HCEC 1CT (cell line): ENCODE measurements at regions not wholly inside any gene's neighbourhood (a gene's known extent, or its start where the extent isn't known, plus 50 kb on each side); places are given as distances from the start of the nearest gene placed in this dataset.
"Not testable (repeated sequence)": the region's sequence is repeated elsewhere in the genome, so short reads cannot be mapped to it uniquely, and the experiment has no call there.

ENCODE experiments used
- DNase-seq: peaks from one replicate; pipeline ENCODE4 v3.0.0-alpha.2; 2017

DNA sequence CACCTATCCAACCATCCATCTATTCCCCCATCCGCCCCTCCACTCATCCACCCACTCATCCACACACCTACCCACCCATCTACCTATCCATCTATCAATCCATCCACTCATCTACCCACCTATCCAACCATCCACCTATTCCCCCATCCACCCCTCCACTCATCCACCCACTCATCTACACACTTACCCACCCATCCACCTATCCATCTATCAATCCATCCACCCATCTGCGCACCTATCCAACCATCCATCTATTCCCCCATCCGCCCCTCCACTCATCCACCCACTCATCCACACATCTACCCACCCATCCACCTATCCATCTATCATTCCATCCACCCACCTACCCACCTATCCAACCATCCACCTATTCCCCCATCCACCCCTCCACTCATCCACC lies 81.4 kb upstream of the PITRM1 start:
- not testable (repeated sequence) for DNase-seq

DNA sequence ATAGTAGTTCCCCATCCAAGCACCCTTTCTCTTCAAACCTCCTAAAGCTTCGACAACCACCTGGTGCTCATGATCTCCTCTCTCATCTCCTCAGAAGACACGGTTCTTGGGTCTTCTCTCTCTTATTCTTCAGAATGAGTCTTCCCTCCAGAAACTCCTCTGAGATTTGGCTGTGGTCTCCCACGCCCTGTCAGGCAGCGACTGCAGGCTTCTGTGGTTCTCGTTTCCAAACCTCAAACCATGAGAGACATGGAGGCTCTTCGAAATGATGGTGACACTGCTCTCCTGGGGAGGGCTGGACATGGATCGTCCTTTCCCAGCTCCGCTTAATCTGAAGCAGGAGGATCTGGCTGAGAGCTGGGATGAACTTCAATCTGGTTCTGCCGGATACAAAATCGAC lies 78.6 kb upstream of the PITRM1 start:
- no peak for DNase-seq

DNA sequence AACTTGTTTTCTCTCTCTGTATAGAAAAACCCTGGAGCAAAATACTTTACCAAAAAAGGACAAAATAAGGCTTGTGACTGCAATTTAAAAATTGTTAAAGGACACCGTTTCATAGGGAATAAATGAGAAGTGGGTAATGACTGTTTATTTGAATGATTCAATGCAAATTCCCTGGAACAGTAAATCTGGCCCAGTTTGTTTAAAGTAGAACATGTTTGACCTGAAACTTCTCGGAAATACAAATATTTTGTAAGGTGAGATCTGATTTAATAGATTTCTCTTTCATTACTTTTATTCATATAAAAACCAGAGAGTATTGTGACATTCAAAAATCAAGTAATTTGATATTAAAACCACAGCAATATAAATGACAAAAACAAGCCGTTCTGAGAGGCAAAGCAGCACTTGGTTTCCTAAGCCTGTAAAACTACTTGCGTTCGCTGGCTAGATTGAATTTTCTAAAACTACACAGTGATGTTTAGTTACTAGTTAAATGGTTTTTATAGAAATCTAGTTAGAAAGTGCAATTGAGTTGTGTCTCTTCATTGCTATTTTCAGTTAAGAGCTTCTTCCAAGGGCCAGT lies 76.8 kb upstream of the PITRM1 start:
- no peak for DNase-seq

DNA sequence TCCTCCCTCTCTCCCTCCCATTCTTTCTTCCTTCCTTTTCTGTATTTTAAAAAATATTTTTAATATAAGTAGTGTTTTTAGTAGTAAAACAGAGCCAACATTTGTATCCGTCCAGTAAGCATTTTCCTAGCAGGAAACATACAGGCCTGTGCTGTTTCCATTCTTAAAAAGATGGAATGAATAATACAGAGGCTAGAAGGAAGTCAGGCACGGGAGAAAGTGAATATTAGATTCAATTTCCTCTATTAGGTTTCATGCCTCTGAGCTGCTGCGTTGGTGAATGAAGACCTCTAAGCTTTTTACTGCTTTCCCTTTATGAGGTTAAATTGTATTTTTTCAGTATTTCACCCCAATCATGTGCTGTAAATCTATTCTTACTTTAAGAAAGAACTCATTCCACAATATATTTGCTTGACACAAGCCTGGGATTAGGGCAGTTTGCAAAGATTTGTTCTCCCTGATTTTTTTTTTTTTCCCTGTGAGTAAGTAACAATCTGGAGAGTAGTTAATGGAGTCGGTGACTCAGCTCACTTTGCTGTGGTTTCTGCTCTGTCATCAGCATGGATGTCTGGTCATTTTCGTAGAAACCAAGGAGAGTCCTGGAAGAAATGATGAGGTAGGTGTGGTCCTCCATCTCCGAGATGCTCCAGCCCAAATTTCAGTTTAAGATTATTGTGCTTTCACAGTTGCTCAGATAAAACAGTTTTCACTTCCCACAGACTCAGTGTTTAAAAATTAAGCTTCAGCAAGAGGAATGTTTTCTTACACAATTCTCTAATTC lies 76.1 kb upstream of the PITRM1 start:
- peak; percentile 88 for DNase-seq

DNA sequence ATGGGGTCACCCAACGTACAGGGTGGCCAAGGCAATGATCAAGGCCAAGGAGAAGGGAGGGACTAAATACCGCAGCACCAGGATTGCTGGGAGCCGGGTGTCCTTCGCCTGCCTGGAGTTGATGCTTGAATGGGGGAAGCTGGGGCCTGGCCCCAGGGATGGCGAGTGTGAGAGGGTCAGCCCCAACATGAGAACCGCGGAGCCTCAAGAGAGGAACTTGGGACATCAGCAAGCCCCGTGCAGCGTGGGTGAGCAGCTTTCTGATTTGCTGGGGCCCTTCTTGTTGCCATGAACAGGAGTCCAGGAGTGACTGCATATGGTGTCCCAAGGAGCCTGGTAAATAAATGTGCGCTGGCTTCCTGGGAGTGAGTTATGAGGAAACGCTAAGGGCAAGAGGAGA lies 72.8 kb upstream of the PITRM1 start:
- DNase-seq: no peak

DNA sequence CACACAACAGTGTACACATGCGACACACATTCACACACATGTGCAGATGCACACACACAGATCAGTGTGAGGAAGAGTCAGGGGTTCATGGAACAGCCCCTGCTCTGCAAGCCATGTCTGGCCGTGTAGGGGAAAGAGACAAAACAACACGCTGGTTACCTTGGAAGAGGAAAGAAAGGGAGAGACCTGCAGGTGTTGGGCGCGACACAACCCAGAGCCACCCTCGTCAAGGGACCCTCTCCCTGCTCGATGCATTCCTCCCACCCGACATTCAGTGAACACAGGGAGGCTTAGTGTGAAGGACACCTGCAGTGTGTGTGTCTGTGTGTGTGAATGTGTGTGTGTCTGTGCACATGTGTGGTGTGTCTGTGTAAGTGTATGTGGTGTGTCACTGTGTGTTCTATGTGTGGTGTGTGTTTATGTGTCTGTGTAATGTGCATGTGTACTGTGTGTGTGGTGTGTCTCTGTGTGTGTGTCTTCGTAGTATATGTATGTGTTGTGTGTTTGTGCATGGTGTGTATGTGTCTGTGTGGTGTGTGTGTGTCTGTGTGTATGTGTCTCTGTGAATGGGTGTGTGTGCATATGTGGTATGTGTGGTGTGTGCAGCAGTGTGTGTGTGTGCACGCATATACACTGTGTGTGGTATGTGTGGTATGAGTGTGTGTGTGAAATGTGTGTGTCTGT lies 69.5 kb upstream of the PITRM1 start:
- DNase-seq: no peak

DNA sequence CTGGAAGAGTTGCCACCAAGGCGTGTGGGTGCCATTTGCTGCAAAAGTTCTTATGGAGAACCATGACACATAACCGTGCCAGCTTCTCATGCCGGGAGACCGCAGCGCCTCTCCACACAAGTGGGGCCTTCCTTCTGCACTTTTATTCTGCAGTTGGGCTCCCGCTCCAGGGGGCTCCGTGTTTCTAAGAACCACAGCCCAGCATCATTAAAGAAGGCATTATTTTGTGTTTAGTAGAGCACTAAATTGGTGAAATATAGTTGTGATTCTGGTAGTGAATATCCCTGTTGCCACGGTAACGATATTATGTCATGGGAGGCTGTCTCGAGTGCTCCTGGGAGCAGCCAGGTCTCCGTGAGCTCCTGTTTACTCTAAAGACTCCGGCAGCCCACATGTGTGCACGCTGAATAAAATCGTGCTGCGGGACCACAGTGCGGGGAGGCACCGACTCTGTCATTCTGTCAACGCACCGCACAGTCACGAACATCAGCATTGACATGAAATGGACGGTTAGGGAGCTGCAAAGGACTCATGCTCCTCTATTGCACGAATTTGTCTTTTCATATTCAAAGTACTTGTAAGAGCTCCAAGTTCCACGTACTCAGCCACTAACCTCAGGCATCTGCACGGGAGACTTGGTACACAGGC lies 68.8 kb upstream of the PITRM1 start:
- DNase-seq: no peak

DNA sequence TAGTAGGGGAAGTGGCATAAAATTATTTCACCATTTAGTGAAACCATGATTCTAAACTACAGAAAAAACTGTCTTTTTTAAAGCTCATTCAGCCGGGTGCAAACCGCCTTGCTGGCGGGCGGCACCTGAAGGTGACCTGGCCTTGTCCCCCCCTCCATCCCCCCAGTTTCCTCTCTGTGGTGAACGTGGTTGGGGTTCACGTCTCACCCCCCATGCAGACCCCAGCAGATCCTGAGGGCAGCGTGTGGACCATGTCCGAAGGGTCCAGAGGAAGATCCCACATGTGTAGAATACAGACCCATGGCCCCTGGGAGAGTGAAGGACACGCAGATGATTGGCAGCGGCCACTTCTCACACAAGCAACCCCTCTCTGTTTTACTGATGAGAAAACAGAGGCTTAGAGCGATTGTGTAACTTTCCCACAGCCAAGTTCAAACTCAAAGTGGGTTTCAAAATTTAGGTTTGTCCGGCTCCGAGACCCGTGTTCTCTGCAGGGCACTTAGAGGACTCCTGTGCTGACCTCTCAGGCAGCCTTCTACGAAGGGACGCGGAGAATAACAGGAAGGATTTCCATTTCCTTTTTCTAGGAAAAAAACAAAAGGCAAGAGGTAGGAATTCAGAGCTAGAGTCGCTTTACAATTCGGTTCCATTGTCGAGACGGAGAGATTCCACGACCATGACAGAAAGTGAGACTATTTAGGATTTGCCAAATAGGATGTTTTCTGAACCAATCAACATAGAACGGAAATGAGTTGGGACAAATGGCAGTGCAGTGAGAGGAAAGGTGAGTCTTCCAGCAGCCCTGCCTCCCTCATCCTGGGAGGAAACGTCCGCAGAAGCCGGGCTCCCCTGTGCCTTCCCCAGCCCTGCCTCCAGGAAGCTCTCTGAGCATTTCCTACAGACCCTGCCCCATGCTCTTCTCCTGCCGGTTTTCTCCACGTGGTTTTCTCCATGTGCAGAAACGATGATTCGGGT lies 67.6 kb upstream of the PITRM1 start:
- no peak for DNase-seq

DNA sequence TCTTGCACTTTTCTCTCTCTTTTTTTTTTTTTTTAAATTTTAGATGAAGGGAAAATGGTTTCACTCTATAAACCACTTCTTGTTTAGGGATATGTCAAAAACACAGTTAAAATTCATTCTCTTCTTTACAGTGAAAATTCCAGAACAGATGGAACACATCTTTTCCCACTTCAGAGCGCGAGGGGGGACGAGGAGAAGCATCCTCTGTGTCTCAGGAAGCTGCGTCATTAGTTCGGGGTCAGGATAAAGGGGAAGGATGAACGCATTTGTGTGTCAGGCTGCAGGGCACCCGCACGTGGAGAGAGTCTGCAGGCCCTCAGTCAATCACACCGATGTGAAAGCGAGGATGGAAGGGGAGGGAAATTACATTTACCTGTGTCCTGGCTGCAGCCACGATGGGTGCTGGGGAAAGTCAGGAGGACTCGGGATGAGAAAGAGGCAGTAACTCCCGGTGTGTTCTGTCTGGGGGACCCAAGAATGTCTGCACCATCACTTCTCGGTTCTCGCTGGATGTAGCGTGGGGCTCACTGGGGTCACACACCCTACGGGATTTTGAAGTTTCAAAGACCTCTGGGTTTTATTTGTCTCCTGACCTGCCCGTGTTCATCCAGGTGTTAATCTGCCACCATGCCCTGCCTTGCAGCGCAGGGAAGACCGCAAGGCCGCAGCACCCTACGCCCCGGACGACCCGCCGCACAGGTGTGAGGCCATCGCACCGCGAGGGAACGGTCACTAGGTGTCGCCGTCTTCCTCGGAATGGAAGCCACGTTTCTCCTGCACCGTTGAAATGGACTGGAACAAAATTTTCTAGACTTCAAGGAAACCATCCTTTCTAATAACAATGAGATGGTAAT lies 66.7 kb upstream of the PITRM1 start:
- DNase-seq: peak; percentile 54

DNA sequence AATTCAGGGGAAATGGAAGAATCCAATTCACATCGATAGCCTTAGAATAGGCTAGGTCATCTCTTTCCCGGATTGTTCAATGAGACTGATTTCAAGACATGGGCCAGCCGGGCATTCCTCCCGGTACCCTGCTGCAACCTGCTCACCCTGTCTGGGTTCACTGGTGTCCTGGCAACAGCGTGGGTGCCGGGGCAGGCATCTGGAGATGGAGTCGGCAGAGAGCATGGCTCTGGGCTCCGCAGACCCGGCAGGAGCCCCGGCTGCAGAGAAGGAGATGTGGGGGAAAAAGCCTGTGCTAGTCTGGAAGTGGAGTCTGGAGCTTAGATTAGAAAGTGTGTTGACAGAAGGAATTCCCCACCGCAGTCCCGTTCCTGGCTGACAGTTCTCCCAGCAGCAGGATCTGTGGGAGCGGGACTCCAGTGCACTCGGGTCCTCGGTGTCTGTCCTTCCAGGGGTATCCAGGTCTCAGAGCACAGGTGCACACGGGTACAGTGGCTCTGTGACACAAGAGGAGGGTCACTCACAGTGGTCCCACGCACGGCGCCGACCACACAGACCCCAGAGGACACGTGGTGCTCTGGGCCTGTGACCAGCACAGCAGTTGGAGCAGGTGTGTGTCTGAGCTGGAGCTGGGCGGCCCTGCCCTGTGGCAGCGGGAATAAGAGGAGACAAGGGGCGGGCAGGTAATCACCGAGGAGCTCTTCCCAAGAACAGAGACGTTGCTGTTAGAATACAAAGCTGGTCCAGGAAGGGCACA lies 65.7 kb upstream of the PITRM1 start:
- DNase-seq: no peak

DNA sequence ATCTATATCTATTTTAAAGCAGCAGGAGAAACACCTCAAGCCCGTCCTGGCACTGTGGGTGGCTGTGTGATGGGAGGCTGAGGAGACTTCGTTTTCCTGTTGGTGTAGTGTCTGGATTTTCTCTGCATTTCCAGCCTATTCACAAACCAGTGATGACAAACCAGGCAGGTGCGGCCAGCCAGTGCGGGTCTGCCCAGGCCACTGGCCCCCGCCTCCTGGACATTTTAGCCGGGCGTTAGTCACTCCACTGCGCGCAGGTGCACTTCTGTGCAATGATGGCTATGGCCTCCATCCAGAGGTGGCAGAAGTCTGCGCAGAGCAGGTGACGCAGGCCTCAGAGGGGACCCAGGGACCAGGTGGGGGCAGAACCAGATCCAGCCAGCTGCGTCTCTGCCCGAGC lies 64.9 kb upstream of the PITRM1 start:
- no peak for DNase-seq

DNA sequence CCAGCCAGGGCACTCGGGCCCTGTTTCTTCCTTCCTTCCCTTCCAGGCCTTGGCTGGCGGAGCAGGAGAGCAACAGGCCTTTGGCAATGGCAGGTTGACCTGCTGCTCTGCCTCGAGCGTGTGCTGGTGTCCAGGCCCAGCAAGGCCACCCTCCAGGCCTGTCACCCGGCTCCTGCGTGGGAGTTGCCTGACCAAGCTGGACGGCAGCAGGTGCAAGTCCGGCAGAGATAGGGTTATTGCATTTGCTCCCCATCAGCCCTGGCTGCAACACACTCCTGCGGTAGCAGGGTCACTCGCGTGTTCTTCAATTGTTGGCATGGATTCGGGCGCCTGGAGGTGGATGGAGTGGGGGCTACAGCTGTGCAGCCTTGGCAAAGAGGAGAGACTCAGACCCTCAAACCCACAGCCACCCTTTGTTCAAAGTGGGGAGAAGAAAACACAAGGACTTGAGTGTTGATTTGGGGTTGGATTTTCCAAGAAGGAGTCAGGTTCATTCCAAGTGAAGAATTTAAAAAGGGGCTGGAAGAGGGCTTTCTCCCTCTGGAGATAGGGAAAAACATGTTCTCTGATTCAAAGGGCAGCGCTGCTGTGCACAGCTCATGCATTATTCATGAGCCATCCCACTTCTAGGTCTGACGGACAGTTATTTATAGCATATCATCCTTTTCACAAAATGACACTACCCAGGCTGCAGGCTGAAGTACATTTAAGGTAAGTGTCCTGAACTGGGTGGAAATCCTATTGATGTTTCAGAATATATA lies 64.2 kb upstream of the PITRM1 start:
- no peak for DNase-seq

DNA sequence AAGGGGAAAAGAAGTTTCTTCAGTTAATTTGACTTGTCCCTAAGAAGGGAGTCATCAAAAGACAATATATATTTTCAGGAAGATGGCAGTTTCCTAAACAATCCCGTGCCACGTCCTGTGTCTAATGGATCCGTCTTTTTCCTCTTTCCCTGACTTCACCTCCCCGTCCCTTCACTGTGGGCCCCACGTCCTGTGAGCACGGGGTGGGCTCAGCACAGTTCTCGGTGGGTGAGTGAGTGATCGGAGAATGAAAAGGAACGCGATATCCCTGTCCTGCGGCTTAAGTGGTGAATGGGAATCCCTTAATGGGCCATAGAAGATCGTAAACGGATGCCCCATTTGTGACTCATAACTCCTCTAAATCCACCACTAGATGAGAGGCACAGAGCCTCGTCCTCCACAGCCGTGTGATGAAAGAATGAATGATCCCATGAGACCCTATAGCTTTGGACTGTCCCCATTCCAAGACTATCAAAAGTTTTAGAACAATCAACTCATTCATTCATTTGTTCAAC lies 63.5 kb upstream of the PITRM1 start:
- DNase-seq: no peak

DNA sequence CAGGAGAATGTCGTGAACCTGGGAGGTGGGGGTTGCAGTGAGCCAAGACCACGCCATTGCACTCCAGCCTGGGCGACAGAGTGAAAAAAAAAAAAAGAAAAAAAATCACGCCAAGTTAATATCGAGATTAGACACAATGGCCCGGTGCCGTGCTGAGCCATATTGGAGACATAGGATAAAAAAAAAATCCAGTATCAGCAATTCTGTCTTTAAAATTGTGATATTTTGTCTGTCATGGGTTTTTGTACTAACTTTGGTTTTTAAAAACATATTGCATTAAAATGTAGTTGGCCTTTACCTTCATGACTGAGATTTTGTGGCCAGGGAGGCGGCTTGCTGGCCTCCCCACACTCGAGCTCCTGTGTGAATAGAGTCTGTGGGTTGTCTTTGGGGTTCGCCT lies 62.8 kb upstream of the PITRM1 start:
- DNase-seq: no peak

DNA sequence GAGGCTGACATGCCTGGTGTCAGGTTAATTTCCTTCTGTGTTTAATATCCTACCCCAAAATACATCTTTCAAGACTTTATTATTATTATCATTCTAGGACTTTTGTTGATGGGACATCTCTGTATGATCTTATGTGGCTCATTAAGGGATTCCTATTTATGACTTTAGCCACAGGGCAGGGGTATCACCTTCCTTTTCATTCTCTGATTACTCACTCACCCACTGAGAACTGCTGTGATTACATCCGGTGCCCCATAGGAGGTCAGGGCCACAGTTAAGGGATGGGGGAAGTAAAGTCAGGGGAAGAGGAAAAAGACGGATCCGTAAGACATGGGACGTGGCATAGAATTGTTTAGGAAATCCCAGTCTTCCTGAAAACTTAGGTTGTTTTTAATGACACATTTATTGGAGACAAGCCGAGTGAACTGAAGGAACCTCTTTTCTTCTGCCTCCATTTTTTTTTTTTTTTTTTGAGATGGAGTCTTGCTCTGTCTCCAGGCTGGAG lies 61.0 kb upstream of the PITRM1 start:
- no peak for DNase-seq

DNA sequence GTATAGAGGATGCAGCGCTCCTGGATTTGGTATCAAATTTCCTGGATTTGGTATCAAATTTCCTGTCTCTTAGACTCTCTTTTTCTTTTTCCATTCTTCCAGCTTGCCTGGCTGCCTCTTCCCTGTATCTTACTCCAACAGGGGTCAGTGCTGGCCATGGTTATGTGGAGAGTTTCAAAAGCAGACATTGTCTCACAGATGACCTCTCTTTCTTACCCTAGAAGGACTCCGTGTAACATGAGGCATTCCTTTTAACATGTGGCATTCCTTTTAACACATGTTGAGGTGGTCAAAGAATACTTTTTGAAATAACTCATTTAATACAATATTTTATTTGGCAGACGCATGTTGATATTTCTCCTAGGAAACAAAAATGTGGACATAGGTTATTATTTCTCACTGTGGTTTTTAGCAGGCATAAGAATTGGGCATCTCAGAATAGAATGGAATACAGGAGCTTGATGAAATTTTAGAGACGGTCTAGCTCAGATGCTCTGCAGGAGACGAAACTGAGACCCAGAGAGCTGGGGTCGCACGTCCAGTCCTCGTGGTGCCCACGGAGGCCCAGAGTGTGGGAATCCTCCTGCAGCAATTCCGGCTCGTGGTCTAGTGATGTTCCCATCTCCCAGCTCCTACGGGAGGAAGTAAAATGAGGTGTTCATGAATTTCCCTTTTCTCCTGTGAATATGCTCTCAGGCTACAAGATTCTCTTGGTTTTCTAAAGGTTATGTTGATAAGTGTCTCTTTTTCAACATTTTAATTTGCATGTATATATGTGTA lies 59.6 kb upstream of the PITRM1 start:
- no peak for DNase-seq

DNA sequence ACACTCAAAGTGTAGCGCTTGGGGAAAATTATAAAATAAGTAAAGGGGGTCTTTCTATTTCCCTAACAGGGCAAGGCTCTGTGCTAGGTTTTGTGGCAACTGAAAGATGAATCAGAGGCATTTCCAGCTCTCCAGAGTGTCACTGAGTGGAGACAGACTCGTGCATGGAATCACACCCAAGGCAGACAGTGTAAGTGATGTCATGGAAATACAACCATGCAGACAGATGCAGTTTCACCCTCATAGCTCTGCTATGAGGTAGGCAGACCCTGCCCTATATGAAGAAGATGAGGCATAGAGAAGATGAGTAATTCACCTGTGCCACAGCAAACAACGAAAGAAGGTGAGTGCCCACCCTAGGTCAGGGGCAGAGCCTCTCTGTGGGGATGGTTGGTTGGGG lies 57.2 kb upstream of the PITRM1 start:
- no peak for DNase-seq

DNA sequence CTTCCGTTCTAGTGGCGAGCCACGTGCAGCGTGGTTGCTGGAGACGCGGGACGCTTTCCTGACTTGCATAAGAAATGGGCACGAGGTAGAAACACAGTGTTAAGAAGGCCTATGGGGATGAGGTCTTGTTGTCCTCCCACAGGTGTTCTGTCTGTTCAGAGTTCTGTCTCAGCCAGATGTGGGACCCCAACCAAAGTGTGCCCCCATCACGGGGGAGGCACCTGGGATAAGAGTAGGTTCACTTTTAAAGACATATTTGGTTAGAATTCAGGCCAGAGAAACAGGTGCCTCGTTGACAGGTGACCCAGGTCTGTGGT lies 56.0 kb upstream of the PITRM1 start:
- no peak for DNase-seq
